GM12878 (cell line): ENCODE measurements at regions not wholly inside any gene's neighbourhood (a gene's known extent, or its start where the extent isn't known, plus 50 kb on each side); places are given as distances from the start of the nearest gene placed in this dataset.

Experiments
- ATAC-seq: fragments of 200-7000 bp; cut with Tn5 transposase; 3 replicates; pipeline ENCODE4 v1.9.1; 2020; ENCODE audit warnings: mild to moderate bottlenecking, moderate library complexity
- BruUV-seq: library from RNA; stranded (reverse); fragments of 400-500 nt; replicated peaks from 2 replicates; lab custom pipeline; 2021; lab: Mats Ljungman, UMichigan
- CTCF ChIA-PET: fragments of 300-600 bp; sonication (Branson Sonifier 250); formaldehyde crosslinking; extraction: SDS; loops from one replicate; lab custom pipeline; 2021; ENCODE audit warnings: inconsistent platforms; lab: Yijun Ruan, JAX
- POLR2A ChIA-PET: fragments of 350-600 bp; formaldehyde crosslinking; extraction: SDS; loops from one replicate; lab custom pipeline; 2021; ENCODE audit warnings: inconsistent platforms; lab: Charles Lee
- RAD21 ChIA-PET: fragments of 300-600 bp; sonication (Branson Sonifier 250); formaldehyde crosslinking; loops from one replicate; lab custom pipeline; 2023; ENCODE audit warnings: antibody characterized with exemption; ENCODE audit not compliant: unreplicated experiment; lab: Charles Lee
- SMC1A ChIA-PET: fragments of 300-600 bp; sonication (Branson Sonifier 250); formaldehyde crosslinking; loops from one replicate; lab custom pipeline; 2023; ENCODE audit not compliant: unreplicated experiment, uncharacterized antibody; lab: Charles Lee
- DNase-seq: peaks from one replicate; pipeline ENCODE4 v3.0.0-alpha.2; 2011; ENCODE audit warnings: low read depth, low spot score
- FAIRE-seq: peaks from 3 replicates; lab custom pipeline; 2011; peaks lifted over from hg19 to GRCh38; lab: Jason Lieb, UNC
- H2AFZ ChIP-seq: 2 replicates; pipeline ENCODE4 v1.6.0; 2011; ENCODE audit warnings: low read depth, low read length, control low read depth; ENCODE audit not compliant: control insufficient read depth
- H3K27ac ChIP-seq: 2 replicates; pipeline ENCODE4 v1.5.1; 2011; ENCODE audit warnings: control low read depth; ENCODE audit not compliant: control insufficient read depth, insufficient read depth
- H3K27me3 ChIP-seq, 2 experiments: replicated peaks in 1 of 2; 2 replicates each; pipeline versions ENCODE4 v1.6.0 to v1.6.1; 2011; ENCODE audit warnings: low read length in 1 of 2; ENCODE audit not compliant: control insufficient read depth in 2 of 2, insufficient read depth in 2 of 2
- H3K36me3 ChIP-seq, 2 experiments: 2 replicates each; pipeline ENCODE4 v1.5.1; 2011; ENCODE audit warnings: low read length in 1 of 2; ENCODE audit not compliant: control insufficient read depth in 2 of 2, insufficient read depth in 2 of 2
- H3K4me1 ChIP-seq: 2 replicates; pipeline ENCODE4 v1.6.1; 2011; ENCODE audit warnings: mild to moderate bottlenecking, low read length, moderate library complexity, mixed read lengths; ENCODE audit not compliant: control insufficient read depth, insufficient read depth
- H3K4me2 ChIP-seq: 2 replicates; pipeline ENCODE4 v1.6.0; 2011; ENCODE audit warnings: control low read depth; ENCODE audit not compliant: control insufficient read depth, insufficient read depth
- H3K4me3 ChIP-seq: fragments of 200-600 bp; sonication (generic); 2 replicates; pipeline ENCODE4 v1.5.1; 2016
- H3K79me2 ChIP-seq: 2 replicates; pipeline ENCODE4 v1.6.0; 2011; ENCODE audit warnings: low read length; ENCODE audit not compliant: control insufficient read depth, insufficient read depth
- H3K9ac ChIP-seq: 2 replicates; pipeline ENCODE4 v1.8.0; 2011; ENCODE audit warnings: low read length, control low read depth, mixed read lengths; ENCODE audit not compliant: control insufficient read depth, insufficient read depth
- H3K9me3 ChIP-seq: replicated peaks from 3 replicates; pipeline ENCODE4 v1.5.1; 2011; ENCODE audit warnings: mild to moderate bottlenecking, low read length; ENCODE audit not compliant: control insufficient read depth, insufficient read depth
- H4K20me1 ChIP-seq: 2 replicates; pipeline ENCODE4 v1.6.0; 2011; ENCODE audit not compliant: control insufficient read depth, insufficient read depth
- CTCF ChIP-seq, 3 experiments: IDR thresholded peaks in 2 of 3; conservative IDR thresholded peaks in 1 of 3; 2 replicates each; pipeline ENCODE4 v1.5.1; 2011; ENCODE audit warnings: low read depth in 3 of 3, low read length in 3 of 3, mild to moderate bottlenecking in 3 of 3, control low read depth in 2 of 3, moderate library complexity in 2 of 3, inconsistent platforms in 1 of 3, mixed read lengths in 1 of 3; ENCODE audit not compliant: control insufficient read depth in 2 of 3, insufficient read depth in 1 of 3; ENCODE audit errors: extremely low read depth in 1 of 3
- SUPT20H ChIP-seq: IDR thresholded peaks from 2 replicates; pipeline ENCODE4 v1.6.1; 2011; ENCODE audit warnings: low read depth, mild to moderate bottlenecking, low read length, moderate library complexity, borderline replicate concordance; ENCODE audit not compliant: control insufficient read depth
- USF1 ChIP-seq: IDR thresholded peaks from 2 replicates; pipeline ENCODE4 v1.6.1; 2011; ENCODE audit warnings: borderline replicate concordance, low read depth, mild to moderate bottlenecking, moderate library complexity, mixed read lengths, low read length; ENCODE audit not compliant: insufficient read depth; ENCODE audit errors: extremely low read length
- WGBS: methylation state at CpG from one replicate; pipeline ENCODE4 v1.1.6; 2016; ENCODE audit warnings: low lambda C conversion rate; ENCODE audit not compliant: insufficient replicate concordance, insufficient coverage; ENCODE audit errors: missing lambda C conversion rate; 5-methylcytosine and 5-hydroxymethylcytosine counted together
- in situ Hi-C: fragments of 300-500 bp; cut with MboI; formaldehyde crosslinking; loops from 9 replicates; pipeline ENCODE4 v1.14.3; 2018; ENCODE audit warnings: mixed read lengths
- intact Hi-C: fragments of 100-400 bp; cut with micrococcal nuclease; formaldehyde crosslinking; loops from one replicate; pipeline ENCODE4 v1.14.2; 2022; ENCODE audit not compliant: unreplicated experiment

GRCh38 chr6:139699911-139700310 lies 325.5 kb upstream of the CITED2 start:
- Histone ChIP-seq H3K9ac (no peak overlapping the region), H3K4me1 (no peaks in the 10 kb centered on the region), H3K4me2 (no peak overlapping the region), H2AFZ (no peak overlapping the region), H3K4me3 (no peak overlapping the region), H3K9me3 (no peaks in the 10 kb centered on the region; the same call in 2 of the 3 replicates), H3K27me3 (no peaks in the 10 kb centered on the region), H3K27ac (no peak overlapping the region), H4K20me1 (no peaks in the 10 kb centered on the region), H3K79me2 (no peaks in the 10 kb centered on the region), H3K36me3 (no peaks in the 10 kb centered on the region)
- in situ Hi-C loops (no loop called here), intact Hi-C loops (no loop called here)
- 95% methylated on average over 1 of the region's 1 CpG for WGBS
- RAD21 ChIA-PET: no interaction called here
- no peak for DNase-seq
- POLR2A ChIA-PET: no interaction called here
- SMC1A ChIA-PET: interaction anchor here (1.6 kb wide), 1 partner anchor 9 kb away, joined by 4 read pairs; no protein-coding TSS in a partner anchor
- BruUV-seq: no TSS peak
- no peak for TF ChIP-seq CTCF (IDR thresholded peaks at IDR 0.05 in 2 of 3, conservative IDR thresholded peaks at IDR 0.05 in 1 of 3; ENCODE audit: control insufficient read depth in 2 of 3, extremely low read depth in 1 of 3, insufficient read depth in 1 of 3, low read depth in 3 of 3, low read length in 3 of 3)
- no peak for TF ChIP-seq SUPT20H
- no peak for TF ChIP-seq USF1
- CTCF ChIA-PET: no interaction called here
- FAIRE-seq: no peak
- ATAC-seq: no peak
